HFF-Myc (cell line): ENCODE measurements at regions not wholly inside any gene's neighbourhood (a gene's known extent, or its start where the extent isn't known, plus 50 kb on each side); places are given as distances from the start of the nearest gene placed in this dataset.

Experiments
- DNase-seq: peaks from one replicate; pipeline ENCODE4 v3.0.0-alpha.2; 2011; ENCODE audit warnings: low read depth; ENCODE audit errors: extremely low read depth
- H3K4me3 ChIP-seq: replicated peaks from 2 replicates; pipeline ENCODE4 v1.5.1; 2011; ENCODE audit warnings: low read depth, mild to moderate bottlenecking, control low read depth, low read length
- CTCF ChIP-seq: IDR thresholded peaks from 2 replicates; pipeline ENCODE4 v1.5.1; 2012; ENCODE audit warnings: mild to moderate bottlenecking, low read depth, low read length, control low read depth; ENCODE audit errors: missing control alignments

GRCh38 chr18:38369772-38370690 lies 804.4 kb upstream of the CELF4 start:
- no peak for TF ChIP-seq CTCF
- H3K4me3 ChIP-seq: no peak overlapping the region
- no peak for DNase-seq

- no peak for TF ChIP-seq CTCF
- H3K4me3 ChIP-seq: no peak overlapping the region
- no peak for DNase-seq
Observed at GRCh38 chr18:38368886-38369285, 803.3 kb upstream of the CELF4 start.

- no peak for DNase-seq
- H3K4me3 ChIP-seq: no peak overlapping the region
- TF ChIP-seq CTCF: no peak
Observed at GRCh38 chr18:38368246-38368645, 802.6 kb upstream of the CELF4 start.

- no peak for DNase-seq
- no peak overlapping the region for H3K4me3 ChIP-seq
- no peak for TF ChIP-seq CTCF
Observed at GRCh38 chr18:38367473-38367872, 801.9 kb upstream of the CELF4 start.

- no peak for TF ChIP-seq CTCF
- DNase-seq: no peak
- H3K4me3 ChIP-seq: no peak overlapping the region
Observed at GRCh38 chr18:38362286-38362792, 796.7 kb upstream of the CELF4 start.

GRCh38 chr18:38358805-38359657 lies 793.4 kb upstream of the CELF4 start:
- no peak overlapping the region for H3K4me3 ChIP-seq
- TF ChIP-seq CTCF: no peak

More at GRCh38 chr18:38358805-38359657, 793.4 kb upstream of the CELF4 start:
- no peak for DNase-seq
